IMR-90 (cell line): ENCODE measurements at regions not wholly inside any gene's neighbourhood (a gene's known extent, or its start where the extent isn't known, plus 50 kb on each side); places are given as distances from the start of the nearest gene placed in this dataset.

ENCODE experiments used
- MAZ ChIP-seq: IDR thresholded peaks from 2 replicates; pipeline ENCODE4 v1.6.1; 2012; ENCODE audit warnings: low read depth, mild to moderate bottlenecking, low read length, improper control_type of control experiment, moderate library complexity, borderline replicate concordance
- POLR2A ChIP-seq: IDR thresholded peaks from 2 replicates; pipeline ENCODE4 v1.6.1; 2012; ENCODE audit warnings: mild to moderate bottlenecking, low read depth, low read length
- RAD21 ChIP-seq: IDR thresholded peaks from 2 replicates; pipeline ENCODE4 v1.6.1; 2012; ENCODE audit warnings: low read length, improper control_type of control experiment
- USF2 ChIP-seq: fragments of 150-350 bp; IDR thresholded peaks from 2 replicates; pipeline ENCODE4 v1.6.1; 2017; ENCODE audit warnings: mild to moderate bottlenecking, antibody characterized with exemption, low read length, low read depth
- TF ChIP-seq, protein P1 (sequence below): conservative IDR thresholded peaks from 2 replicates; pipeline ENCODE4 v1.5.1; 2012; ENCODE audit warnings: mild to moderate bottlenecking, low read depth, low read length, improper control_type of control experiment

- TF ChIP-seq, protein P1, sequence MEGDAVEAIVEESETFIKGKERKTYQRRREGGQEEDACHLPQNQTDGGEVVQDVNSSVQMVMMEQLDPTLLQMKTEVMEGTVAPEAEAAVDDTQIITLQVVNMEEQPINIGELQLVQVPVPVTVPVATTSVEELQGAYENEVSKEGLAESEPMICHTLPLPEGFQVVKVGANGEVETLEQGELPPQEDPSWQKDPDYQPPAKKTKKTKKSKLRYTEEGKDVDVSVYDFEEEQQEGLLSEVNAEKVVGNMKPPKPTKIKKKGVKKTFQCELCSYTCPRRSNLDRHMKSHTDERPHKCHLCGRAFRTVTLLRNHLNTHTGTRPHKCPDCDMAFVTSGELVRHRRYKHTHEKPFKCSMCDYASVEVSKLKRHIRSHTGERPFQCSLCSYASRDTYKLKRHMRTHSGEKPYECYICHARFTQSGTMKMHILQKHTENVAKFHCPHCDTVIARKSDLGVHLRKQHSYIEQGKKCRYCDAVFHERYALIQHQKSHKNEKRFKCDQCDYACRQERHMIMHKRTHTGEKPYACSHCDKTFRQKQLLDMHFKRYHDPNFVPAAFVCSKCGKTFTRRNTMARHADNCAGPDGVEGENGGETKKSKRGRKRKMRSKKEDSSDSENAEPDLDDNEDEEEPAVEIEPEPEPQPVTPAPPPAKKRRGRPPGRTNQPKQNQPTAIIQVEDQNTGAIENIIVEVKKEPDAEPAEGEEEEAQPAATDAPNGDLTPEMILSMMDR, result no peak
- no peak for TF ChIP-seq POLR2A
- TF ChIP-seq USF2, result no peak
- no peak for TF ChIP-seq RAD21
- TF ChIP-seq MAZ, result no peak
These were observed 1629.5 kb upstream of the GOT2 start for GRCh38 chr16:60363566-60363965.
